CD4-positive, alpha-beta T cell treated with Interleukin-6 for 4 hours (primary cell): ENCODE measurements at regions not wholly inside any gene's neighbourhood (a gene's known extent, or its start where the extent isn't known, plus 50 kb on each side); places are given as distances from the start of the nearest gene placed in this dataset.
"Not testable (repeated sequence)": the region's sequence is repeated elsewhere in the genome, so short reads cannot be mapped to it uniquely, and the experiment has no call there.

Experiments
- DNase-seq: peaks from one replicate; pipeline ENCODE4 v3.0.0-alpha.2; 2020; ENCODE audit warnings: mixed read lengths

DNA sequence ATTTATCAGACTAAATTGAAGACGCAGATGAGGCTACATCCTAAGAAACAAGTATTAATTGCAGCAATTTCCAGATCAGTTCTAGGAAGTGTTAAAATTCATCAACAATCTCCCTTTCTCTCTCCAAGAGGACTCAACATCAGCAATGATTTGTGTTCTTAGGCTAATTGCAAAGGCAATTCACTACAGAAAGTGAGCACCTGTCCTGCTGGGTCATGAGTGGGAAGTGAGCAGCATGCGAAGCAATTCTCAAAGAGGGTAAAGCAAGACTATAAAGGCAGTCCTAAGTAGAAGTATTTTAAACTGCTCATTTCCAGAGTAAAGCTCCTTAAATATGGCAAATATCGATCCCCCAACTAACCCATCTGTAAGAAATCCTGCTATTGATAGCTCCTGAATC is 1191.0 kb upstream of the ALCAM start:
- no peak for DNase-seq

GRCh38 chr3:104176706-104177105 is 1190.0 kb upstream of the ALCAM start:
- no peak for DNase-seq

- no peak for DNase-seq
Observed at GRCh38 chr3:104178680-104179079, 1188.0 kb upstream of the ALCAM start.

DNA sequence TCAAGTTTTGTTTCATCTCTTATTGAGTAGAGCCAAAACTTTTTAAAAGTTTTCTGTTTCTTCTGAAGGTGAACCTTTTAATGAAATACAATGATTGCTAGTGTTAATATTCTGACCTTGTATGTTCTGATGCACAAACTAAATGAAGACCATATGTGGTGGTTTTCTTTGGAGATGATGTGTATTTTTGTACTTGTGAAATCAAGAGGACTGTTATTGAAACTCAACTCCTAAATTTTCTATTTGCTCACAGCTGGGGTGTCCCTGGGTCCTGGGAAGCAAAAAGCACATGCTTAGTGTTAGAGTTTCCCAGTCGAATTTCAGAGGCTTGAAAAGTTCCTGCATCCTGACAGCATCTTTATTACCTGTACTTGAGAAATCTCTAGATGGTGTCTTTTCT is 1185.8 kb upstream of the ALCAM start:
- DNase-seq: no peak

- DNase-seq: no peak
Observed at GRCh38 chr3:104190681-104191080, 1176.0 kb upstream of the ALCAM start.

- no peak for DNase-seq
Observed at GRCh38 chr3:104198131-104198530, 1168.6 kb upstream of the ALCAM start.

DNA sequence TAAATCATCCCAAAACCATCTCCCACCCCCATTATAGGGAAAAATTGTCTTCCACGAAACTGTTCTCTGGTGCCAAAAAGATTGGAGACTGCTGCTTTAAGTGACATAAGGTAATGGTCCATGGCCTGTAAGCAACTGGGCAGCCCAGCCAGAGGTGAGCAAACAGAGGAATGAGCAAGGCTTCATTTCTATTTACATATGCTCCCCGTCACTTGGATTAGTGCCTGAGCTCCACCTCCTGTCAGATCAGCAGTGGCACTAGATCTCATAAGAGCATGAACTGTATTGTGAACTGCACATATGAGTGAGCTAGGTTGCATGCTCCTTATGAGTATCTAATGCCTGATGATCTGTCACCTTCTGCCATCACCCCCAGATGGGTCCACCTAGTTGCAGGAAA is 1159.8 kb upstream of the ALCAM start:
- no peak for DNase-seq

DNA sequence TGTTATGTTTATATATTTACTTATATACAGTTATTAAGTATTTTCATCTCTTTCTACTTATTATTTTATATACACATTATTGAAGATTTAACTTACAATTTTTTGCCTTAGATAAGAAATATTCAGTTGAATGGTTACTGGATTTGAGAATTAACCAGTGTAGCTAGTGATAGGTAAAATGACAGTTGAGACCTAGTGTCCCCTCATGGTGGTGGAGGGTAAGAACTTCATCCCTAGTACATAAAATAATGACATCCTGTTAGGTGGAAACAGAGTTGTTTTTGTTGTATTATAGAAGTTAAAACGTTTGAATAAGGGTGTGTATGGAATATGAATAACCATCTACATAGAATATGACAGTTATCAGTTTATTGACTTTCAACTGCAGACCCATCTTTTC is 1152.4 kb upstream of the ALCAM start:
- DNase-seq: no peak

DNA sequence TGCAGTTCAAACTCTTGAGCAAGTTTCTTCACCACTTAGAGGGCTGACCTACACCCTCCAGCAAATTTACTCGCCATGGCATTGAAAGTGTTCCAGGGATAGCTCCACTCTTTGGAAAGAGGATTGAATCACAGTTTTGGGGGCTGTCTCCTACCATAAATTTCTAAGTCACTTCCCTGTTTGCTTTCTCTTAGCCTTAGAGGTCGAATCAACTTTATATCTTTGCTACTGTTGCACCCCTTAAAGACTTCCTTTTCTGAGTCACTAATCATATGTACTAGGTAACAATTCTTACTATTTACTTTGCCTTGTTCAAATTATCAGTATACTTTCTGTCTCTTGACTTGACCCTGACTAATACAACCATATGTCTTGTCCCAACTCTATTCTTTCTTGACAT is 1151.8 kb upstream of the ALCAM start:
- DNase-seq: no peak

- DNase-seq: not testable (repeated sequence)
Observed at GRCh38 chr3:104219046-104219445, 1147.7 kb upstream of the ALCAM start.

DNA sequence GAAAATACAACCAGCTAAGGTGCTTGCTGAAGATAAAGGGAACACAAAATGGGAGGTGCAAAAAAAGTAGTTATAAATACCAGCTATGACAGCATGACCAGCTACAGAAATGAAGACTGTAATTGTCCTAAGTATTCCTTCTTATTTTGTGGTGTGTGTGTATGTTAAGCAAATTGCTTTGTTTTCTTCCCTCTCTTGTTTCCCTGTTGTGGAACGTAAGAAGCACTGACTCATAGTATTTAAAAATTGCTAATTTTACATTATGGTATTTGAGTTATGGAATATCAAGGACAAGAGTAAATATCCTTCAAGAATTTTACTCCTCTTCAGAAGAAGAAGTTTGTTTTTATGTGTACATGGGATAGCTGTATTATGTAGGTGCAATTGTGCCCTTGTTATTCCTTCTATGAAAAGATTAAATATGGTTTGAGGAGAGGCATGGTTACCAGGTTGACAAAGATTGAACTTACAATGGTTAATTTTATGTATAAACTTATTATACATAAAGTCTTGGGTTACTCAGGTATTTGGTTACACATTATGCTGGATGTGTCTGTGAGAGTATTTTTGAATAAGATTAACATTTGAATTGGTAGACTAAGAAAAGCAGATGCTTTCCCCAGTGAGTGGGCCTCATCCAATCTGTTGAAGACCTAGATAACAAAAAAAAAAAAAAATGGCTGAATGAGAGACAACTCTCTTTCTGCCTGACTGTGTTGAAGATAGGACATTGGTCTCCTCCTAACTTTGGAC is 1132.1 kb upstream of the ALCAM start:
- no peak for DNase-seq

- DNase-seq: no peak
Observed at GRCh38 chr3:104244680-104245220, 1122.0 kb upstream of the ALCAM start.

- no peak for DNase-seq
Observed at GRCh38 chr3:104245261-104245660, 1121.4 kb upstream of the ALCAM start.

DNA sequence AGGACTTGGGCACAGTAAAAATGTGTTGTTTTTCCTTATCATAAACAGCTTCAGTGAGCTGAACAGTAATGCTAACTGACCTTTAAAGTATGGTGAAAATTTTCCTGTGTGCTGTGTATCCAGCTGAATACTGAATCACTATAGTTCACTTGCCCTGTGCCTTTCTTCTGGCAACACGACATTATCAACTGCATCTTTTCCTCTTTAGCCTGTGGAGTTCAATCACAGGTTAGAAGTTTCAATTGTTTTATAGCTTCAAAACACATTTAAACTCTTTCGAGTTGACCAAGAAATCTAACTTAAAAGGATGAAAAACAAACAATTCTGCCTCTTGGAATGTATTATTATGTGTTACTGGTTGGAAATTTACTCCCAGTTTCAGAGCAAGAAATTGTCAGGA is 1120.7 kb upstream of the ALCAM start:
- DNase-seq: no peak

- no peak for DNase-seq
Observed at GRCh38 chr3:104257486-104257885, 1109.2 kb upstream of the ALCAM start.

GRCh38 chr3:104263477-104263876 is 1103.2 kb upstream of the ALCAM start:
- DNase-seq: no peak

GRCh38 chr3:104266219-104266618 is 1100.5 kb upstream of the ALCAM start:
- not testable (repeated sequence) for DNase-seq

DNA sequence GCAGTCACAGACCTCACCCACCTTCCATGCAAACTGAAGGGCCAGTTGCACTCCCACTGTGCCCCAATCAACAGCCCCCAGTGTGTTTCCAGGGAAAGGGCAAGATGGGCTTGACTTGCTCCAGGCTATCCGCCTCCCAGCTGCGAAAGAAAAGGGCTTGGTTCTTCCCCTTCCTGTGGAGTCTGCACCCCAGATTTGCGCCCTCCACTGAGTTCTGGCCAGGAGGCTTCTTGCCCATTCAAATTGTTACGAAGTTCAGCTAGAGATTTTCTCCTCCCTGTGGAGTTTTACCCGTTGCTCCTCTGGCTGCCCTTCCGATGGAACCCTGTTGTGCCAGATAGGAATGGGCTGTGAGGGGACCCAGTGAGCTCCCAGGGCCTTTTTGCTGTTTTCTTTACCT is 1096.9 kb upstream of the ALCAM start:
- DNase-seq: no peak

DNA sequence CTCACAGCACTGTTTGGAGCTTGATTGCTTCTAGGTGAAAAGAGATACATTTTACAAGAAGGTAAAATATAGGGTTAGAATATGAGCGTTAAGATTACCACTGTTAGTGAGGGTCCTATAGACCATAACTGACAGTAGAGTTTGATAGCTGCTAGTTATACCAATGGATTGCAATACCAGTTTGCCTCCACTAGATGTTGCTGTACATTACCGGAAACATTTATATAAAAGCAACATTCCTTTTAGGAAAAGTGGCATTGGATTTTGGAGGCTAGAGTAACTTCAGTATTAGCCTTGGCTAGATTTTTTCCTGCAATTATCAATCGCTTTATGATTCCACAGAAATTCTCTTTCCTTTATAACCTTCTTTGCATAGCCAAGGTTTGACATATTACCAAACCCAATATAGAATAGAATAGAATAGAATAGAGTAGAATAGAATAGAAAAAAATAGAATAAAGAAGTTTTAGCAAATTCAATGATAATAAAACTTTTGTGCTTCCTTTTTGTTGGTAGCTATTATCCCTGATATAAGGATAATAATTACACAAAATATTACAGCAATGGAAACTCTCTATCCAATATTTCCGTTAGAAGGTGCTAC is 1093.6 kb upstream of the ALCAM start:
- DNase-seq: no peak

- no peak for DNase-seq
Observed at GRCh38 chr3:104275199-104275598, 1091.5 kb upstream of the ALCAM start.

DNA sequence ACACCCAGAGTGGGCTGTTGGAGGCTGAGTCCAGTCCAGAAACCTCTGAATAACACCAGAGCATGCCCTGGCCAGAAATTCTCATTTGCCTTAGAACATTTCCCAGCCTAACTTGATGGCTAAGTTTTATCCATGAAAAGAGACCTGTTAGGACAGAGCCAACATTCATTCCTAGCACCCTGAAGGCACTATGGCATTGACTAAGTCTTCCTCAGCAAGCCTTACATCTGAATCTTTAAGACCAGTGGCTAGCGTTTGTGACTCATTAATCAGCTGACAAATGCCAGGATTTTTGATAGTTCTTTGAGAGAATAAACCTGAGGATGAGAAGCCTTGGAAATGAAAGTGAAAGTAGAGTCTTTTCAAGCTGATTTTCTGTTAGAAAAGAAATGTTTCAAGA is 1087.1 kb upstream of the ALCAM start:
- DNase-seq: no peak

DNA sequence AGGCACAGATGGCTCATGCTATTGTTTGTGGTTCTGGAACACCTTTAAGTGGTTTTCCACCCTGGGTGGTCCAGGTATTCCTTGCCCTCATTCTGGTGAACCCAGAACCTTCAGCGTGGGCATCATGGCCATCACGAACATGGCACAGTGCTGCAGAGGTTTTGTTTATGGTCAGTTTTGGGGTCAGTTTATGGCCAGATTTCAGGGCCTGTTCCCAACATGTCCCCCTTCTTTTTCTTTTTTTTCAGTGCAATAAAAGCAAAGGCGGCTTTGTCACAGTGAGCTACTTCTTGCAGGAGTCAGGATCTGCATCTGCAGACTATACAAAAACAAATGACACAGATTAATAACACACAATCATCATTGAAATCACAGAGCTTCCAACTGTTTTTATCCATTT is 1085.0 kb upstream of the ALCAM start:
- no peak for DNase-seq

GRCh38 chr3:104286645-104287044 is 1080.1 kb upstream of the ALCAM start:
- DNase-seq: no peak

GRCh38 chr3:104291437-104291851 is 1075.3 kb upstream of the ALCAM start:
- no peak for DNase-seq

DNA sequence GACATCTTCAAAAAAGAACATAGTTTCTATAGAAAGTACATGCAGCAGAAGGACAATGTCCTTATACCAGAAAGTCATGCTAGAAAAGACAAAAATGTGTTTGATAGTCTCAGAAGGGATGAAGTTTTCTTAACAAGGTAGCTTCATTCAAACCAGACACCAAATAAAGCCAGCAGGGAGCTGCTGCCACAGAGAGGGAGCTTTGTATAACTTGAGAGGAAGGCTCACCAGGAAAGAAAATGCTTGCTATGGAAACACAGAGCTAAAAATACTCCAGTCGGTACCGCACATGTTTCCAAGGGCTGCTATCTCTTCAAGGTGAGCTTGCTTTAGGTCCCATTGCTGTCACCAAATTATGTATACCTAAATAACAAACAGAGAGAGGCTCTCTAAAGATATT is 1074.8 kb upstream of the ALCAM start:
- DNase-seq: no peak
